GM18502 (cell line): ENCODE measurements at regions not wholly inside any gene's neighbourhood (a gene's known extent, or its start where the extent isn't known, plus 50 kb on each side); places are given as distances from the start of the nearest gene placed in this dataset.

Experiments used
- ATAC-seq: cut with Tn5 transposase; IDR thresholded peaks from one replicate; pipeline ENCODE4 v1.9.1; 2021; ENCODE audit warnings: mild to moderate bottlenecking; ENCODE audit not compliant: unreplicated experiment, poor library complexity

GRCh38 chr2:144675731-144676130, 155.8 kb upstream of the ZEB2 start:
- ATAC-seq, result no peak

GRCh38 chr2:144675331-144675730, 155.4 kb upstream of the ZEB2 start:
- no peak for ATAC-seq

- ATAC-seq, result no peak
Observed at GRCh38 chr2:144674071-144674470, 154.2 kb upstream of the ZEB2 start.

GRCh38 chr2:144673456-144673855, 153.5 kb upstream of the ZEB2 start:
- ATAC-seq, result no peak

GRCh38 chr2:144671695-144672455, 152.0 kb upstream of the ZEB2 start:
- ATAC-seq, result no peak

- no peak for ATAC-seq
Observed at GRCh38 chr2:144670738-144671137, 150.8 kb upstream of the ZEB2 start.

- ATAC-seq, result no peak
Observed at GRCh38 chr2:144670080-144670479, 150.2 kb upstream of the ZEB2 start.

GRCh38 chr2:144669196-144669987, 149.5 kb upstream of the ZEB2 start:
- ATAC-seq, result no peak

- ATAC-seq, result no peak
Observed at GRCh38 chr2:144668493-144669110, 148.7 kb upstream of the ZEB2 start.

GRCh38 chr2:144666032-144666431, 146.1 kb upstream of the ZEB2 start:
- ATAC-seq, result no peak

GRCh38 chr2:144663207-144663606, 143.3 kb upstream of the ZEB2 start:
- no peak for ATAC-seq

GRCh38 chr2:144660518-144661316, 140.8 kb upstream of the ZEB2 start:
- ATAC-seq, result no peak

- no peak for ATAC-seq
Observed at GRCh38 chr2:144659731-144660275, 139.9 kb upstream of the ZEB2 start.

- ATAC-seq, result no peak
Observed at GRCh38 chr2:144654523-144654922, 134.6 kb upstream of the ZEB2 start.

- no peak for ATAC-seq
Observed at GRCh38 chr2:144650907-144651306, 131.0 kb upstream of the ZEB2 start.

- no peak for ATAC-seq
Observed at GRCh38 chr2:144648837-144649465, 129.0 kb upstream of the ZEB2 start.

GRCh38 chr2:144645083-144645778, 125.3 kb upstream of the ZEB2 start:
- ATAC-seq, result no peak

- ATAC-seq, result no peak
Observed at GRCh38 chr2:144644549-144644948, 124.6 kb upstream of the ZEB2 start.
